Left lung (tissue), 4 donors: ENCODE measurements at regions not wholly inside any gene's neighbourhood (a gene's known extent, or its start where the extent isn't known, plus 50 kb on each side); places are given as distances from the start of the nearest gene placed in this dataset.

Experiments
- ATAC-seq: fragments of 200-7000 bp; cut with Tn5 transposase; one replicate; pipeline ENCODE4 v1.9.1; 2020; ENCODE audit warnings: moderate library complexity
- DNase-seq, 4 donors: peaks; one replicate each; pipeline ENCODE4 v3.0.0-alpha.2; 2013 to 2020
- H3K27ac ChIP-seq, 2 donors: fragments of 200-600 bp; sonication (generic) in 1 of 2; one replicate each; pipeline versions ENCODE4 v1.5.0 to v1.8.0; 2020 to 2021
- H3K27me3 ChIP-seq, 2 donors: fragments of 200-600 bp; sonication (generic) in 1 of 2; one replicate each; pipeline versions ENCODE4 v1.5.0 to v1.8.0; 2020 to 2021
- H3K36me3 ChIP-seq, 2 donors: fragments of 200-600 bp; sonication (generic) in 1 of 2; one replicate each; pipeline versions ENCODE4 v1.5.0 to v1.8.0; 2020 to 2021
- H3K4me1 ChIP-seq, 2 donors: fragments of 200-600 bp; one replicate each; pipeline ENCODE4 v1.8.0; 2021
- H3K4me3 ChIP-seq, 2 donors: fragments of 200-600 bp; sonication (generic) in 1 of 2; one replicate each; pipeline versions ENCODE4 v1.5.0 to v1.8.0; 2020 to 2021; ENCODE audit warnings: mild to moderate bottlenecking in 1 of 2
- H3K9me3 ChIP-seq, 2 donors: fragments of 200-600 bp; sonication (generic) in 1 of 2; one replicate each; pipeline versions ENCODE4 v1.5.0 to v1.8.0; 2020 to 2021
- intact Hi-C, 2 donors: fragments of 100-400 bp; cut with DNase I; formaldehyde crosslinking; loops; one replicate each; pipeline versions ENCODE4 v1.11.2 to v1.14.2; 2022
- TF ChIP-seq, protein P1 (sequence below), 2 donors: fragments of 200-600 bp; sonication (generic) in 1 of 2; IDR thresholded peaks; one replicate each; pipeline versions ENCODE4 v1.5.0 to v1.8.0; 2021; ENCODE audit warnings: antibody characterized with exemption in 2 of 2
- donor health status: DM: no; HTN: yes; CAD: no.
- donor health status: DM: no; HTN: no; CAD: no.

DNA sequence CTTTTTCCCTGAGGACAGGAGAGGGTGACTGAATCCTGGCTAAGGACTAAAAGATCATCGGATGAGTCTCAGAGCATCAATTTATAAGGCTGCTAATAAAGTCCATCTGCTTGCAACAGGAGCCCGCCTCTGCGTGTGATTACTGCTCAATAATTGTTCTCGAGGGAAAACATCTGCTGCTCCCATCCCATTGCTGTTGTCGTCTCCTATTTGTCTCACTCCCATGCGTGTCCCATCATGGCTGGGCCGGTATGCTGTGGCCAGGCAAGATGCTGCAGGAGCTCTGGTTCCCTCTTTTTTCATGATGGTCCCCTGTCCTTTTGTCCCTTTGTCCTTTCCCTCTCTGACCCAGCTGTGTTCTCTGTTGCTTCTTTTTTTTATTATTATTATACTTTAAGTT, 121.2 kb downstream of the SPATA19 start:
- TF ChIP-seq, protein P1, sequence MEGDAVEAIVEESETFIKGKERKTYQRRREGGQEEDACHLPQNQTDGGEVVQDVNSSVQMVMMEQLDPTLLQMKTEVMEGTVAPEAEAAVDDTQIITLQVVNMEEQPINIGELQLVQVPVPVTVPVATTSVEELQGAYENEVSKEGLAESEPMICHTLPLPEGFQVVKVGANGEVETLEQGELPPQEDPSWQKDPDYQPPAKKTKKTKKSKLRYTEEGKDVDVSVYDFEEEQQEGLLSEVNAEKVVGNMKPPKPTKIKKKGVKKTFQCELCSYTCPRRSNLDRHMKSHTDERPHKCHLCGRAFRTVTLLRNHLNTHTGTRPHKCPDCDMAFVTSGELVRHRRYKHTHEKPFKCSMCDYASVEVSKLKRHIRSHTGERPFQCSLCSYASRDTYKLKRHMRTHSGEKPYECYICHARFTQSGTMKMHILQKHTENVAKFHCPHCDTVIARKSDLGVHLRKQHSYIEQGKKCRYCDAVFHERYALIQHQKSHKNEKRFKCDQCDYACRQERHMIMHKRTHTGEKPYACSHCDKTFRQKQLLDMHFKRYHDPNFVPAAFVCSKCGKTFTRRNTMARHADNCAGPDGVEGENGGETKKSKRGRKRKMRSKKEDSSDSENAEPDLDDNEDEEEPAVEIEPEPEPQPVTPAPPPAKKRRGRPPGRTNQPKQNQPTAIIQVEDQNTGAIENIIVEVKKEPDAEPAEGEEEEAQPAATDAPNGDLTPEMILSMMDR (IDR thresholded peaks at IDR 0.05) = no peak
- Histone ChIP-seq H3K4me1 (no peaks in the 10 kb centered on the region), H3K27ac (no peak overlapping the region), H3K9me3 (no peaks in the 10 kb centered on the region), H3K36me3 (no peaks in the 10 kb centered on the region), H3K27me3 (no peaks in the 10 kb centered on the region), H3K4me3 (no peak overlapping the region)
- intact Hi-C loops = no loop called here
- DNase-seq (no peak), ATAC-seq (no peak)

DNA sequence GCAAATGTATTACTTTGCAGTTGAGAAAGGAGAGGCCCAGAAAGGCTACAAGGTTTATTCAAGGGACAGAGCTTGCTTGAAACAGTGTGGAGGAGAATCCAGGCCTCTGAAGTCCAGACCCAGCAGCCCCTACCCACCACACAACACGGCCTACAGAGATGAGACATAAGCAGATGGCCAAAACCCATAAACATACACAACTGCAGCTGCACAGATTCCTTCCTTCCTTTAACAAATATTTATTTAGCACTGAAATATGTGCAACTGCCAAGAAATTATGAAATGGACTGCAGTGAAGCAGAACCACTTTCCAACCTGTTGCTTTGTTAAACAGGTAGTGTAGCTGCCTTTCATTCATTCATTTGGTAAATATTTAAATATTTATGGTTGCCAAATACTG, 122.3 kb downstream of the SPATA19 start:
- Histone ChIP-seq H3K36me3 (no peaks in the 10 kb centered on the region), H3K4me3 (no peak overlapping the region), H3K27ac (no peak overlapping the region), H3K9me3 (no peaks in the 10 kb centered on the region), H3K27me3 (no peaks in the 10 kb centered on the region), H3K4me1 (no peaks in the 10 kb centered on the region)
- intact Hi-C loops = no loop called here
- TF ChIP-seq, protein P1 (IDR thresholded peaks at IDR 0.05) = no peak
- DNase-seq (peak in 2 of 4 donors; percentile 12 to 23), ATAC-seq (no peak)

DNA sequence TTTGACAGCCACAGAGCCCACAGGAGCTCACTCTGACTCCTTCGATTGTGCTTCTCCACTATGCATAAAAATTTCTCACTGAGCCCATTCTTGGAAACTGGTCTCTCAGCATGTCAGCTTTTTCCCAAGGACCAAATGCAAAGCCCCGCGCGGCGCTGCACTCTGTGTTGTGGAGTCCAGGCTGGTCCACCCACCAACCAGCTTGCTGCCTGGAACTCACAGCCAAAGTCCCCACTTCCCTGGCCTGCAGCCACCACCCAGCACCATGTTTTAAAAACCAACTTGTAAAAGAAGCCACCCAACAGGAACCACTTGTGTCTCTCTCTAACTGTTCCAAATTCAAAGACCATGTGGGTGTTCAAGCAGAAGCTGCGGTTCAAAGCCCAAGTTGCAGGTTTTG, 124.4 kb downstream of the SPATA19 start:
- DNase-seq (no peak), ATAC-seq (no peak)
- intact Hi-C loops = no loop called here
- no peak overlapping the region for H3K4me3 ChIP-seq
- H3K27ac ChIP-seq = no peak overlapping the region
- no peaks in the 10 kb centered on the region for H3K9me3 ChIP-seq
- H3K36me3 ChIP-seq = no peaks in the 10 kb centered on the region
- H3K27me3 ChIP-seq = peaks cover 0 to 2% of the 10 kb centered on the region in 2 donors
- no peaks in the 10 kb centered on the region for H3K4me1 ChIP-seq
- TF ChIP-seq, protein P1 (IDR thresholded peaks at IDR 0.05) = no peak

DNA sequence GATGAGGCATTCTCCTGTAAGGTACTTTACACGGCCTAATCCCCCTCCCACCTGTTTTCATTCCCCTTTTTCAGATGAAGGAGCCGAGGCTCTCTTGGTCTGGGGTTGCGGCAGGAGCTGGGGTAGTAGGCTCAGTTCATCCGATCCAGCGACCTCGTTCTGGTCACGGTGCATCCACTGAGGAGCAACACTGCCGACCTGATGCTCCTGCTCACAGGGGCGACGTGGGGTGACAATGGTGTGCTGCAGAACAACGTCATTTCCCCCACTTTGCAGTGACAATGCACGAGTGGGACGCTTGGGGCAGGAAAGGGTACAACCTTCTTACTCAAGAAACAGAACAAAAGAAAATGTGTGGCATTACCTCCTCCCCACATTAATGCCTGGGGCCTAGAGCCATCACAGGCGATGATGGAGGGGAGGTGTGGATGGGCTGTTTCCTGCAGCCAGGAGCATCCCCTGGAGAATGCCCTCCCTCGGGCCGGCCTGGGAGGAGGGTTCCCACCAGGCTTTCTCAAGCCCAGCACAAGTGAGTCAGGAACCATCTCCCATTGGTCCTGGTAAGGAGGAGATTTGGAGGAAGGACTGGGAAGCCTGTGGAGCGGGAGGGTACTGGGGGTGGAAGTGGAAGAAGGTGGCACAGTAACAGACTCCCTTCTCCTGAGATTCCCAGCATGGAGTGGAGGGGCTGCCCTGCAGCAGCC, 125.6 kb downstream of the SPATA19 start:
- no peaks in the 10 kb centered on the region for H3K4me1 ChIP-seq
- TF ChIP-seq, protein P1 (IDR thresholded peaks at IDR 0.05) = no peak
- intact Hi-C loops = no loop called here
- no peak overlapping the region for H3K27ac ChIP-seq
- no peak for DNase-seq
- no peaks in the 10 kb centered on the region for H3K36me3 ChIP-seq
- ATAC-seq = no peak
- no peak overlapping the region for H3K4me3 ChIP-seq
- H3K27me3 ChIP-seq = peaks cover 0 to 14% of the 10 kb centered on the region in 2 donors
- H3K9me3 ChIP-seq = no peaks in the 10 kb centered on the region

DNA sequence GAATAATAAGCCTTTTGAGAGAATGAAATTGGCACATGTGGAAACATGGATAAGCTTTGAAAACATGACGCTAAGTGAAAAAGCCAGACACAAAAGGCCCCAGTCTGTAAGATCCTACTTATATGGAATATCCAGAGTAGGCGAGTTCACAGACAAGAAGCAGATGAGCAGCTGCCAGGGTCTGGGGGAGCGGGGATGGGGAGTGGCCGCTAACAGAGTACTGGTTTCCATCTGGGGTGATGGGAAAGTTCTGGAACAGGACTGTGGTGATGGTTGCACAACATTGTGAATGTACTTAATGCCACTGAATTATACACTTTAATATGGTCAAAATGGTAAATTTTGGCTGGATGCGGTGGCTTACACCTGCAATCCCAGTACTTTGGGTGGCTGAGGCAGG, 126.5 kb downstream of the SPATA19 start:
- Histone ChIP-seq H3K9me3 (no peaks in the 10 kb centered on the region), H3K27ac (no peak overlapping the region), H3K4me3 (no peak overlapping the region), H3K36me3 (no peaks in the 10 kb centered on the region), H3K4me1 (no peaks in the 10 kb centered on the region), H3K27me3 (peaks cover 0 to 23% of the 10 kb centered on the region in 2 donors)
- no peak for DNase-seq
- intact Hi-C loops = no loop called here
- TF ChIP-seq, protein P1 (IDR thresholded peaks at IDR 0.05) = no peak
- no peak for ATAC-seq
